A673 (cell line): ENCODE measurements at regions not wholly inside any gene's neighbourhood (a gene's known extent, or its start where the extent isn't known, plus 50 kb on each side); places are given as distances from the start of the nearest gene placed in this dataset.

Source experiments
- BruUV-seq: library from RNA; stranded (reverse); fragments of 400-500 nt; replicated peaks from 2 replicates; lab custom pipeline; 2021; lab: Mats Ljungman, UMichigan
- CTCF ChIA-PET: fragments of 300-600 bp; sonication (Branson Sonifier 250); formaldehyde crosslinking; loops from one replicate; lab custom pipeline; 2022; ENCODE audit warnings: antibody characterized with exemption; lab: Charles Lee
- POLR2A ChIA-PET: fragments of 300-600 bp; sonication (Branson Sonifier 250); formaldehyde crosslinking; loops from one replicate; lab custom pipeline; 2022; ENCODE audit warnings: antibody characterized with exemption; ENCODE audit not compliant: low non-redundant PET; lab: Charles Lee
- DNase-seq: peaks from one replicate; pipeline ENCODE4 v3.0.0-alpha.2; 2015; ENCODE audit warnings: low spot score
- H3K27ac ChIP-seq: fragments of 200-600 bp; sonication (generic); 2 replicates; pipeline ENCODE4 v1.5.1; 2016; ENCODE audit warnings: mixed run types, low read depth, mild to moderate bottlenecking, mixed read lengths, antibody characterized with exemption, low read length; ENCODE audit not compliant: poor library complexity, severe bottlenecking
- H3K27me3 ChIP-seq: fragments of 200-600 bp; sonication (generic); replicated peaks from 2 replicates; pipeline ENCODE4 v1.6.1; 2017; ENCODE audit warnings: mixed run types, low read depth, mild to moderate bottlenecking, mixed read lengths, antibody characterized with exemption, low read length; ENCODE audit not compliant: insufficient read depth, poor library complexity
- H3K36me3 ChIP-seq: fragments of 200-600 bp; sonication (generic); 2 replicates; pipeline ENCODE4 v1.6.1; 2016; ENCODE audit warnings: mixed run types, mild to moderate bottlenecking, mixed read lengths, antibody characterized with exemption, low read length; ENCODE audit not compliant: insufficient read depth, poor library complexity, severe bottlenecking
- H3K4me1 ChIP-seq: fragments of 200-600 bp; sonication (generic); 2 replicates; pipeline ENCODE4 v1.6.1; 2017; ENCODE audit warnings: mixed run types, mild to moderate bottlenecking, mixed read lengths, antibody characterized with exemption, low read length; ENCODE audit not compliant: insufficient read depth, poor library complexity, severe bottlenecking
- H3K4me3 ChIP-seq: fragments of 200-600 bp; sonication (generic); 2 replicates; pipeline ENCODE4 v1.5.1; 2016; ENCODE audit warnings: low read depth, mixed run types, mild to moderate bottlenecking, mixed read lengths, low read length; ENCODE audit not compliant: poor library complexity, severe bottlenecking
- H3K9me3 ChIP-seq: fragments of 200-600 bp; sonication (generic); 2 replicates; pipeline ENCODE4 v1.6.1; 2016; ENCODE audit warnings: mixed run types, low read depth, mild to moderate bottlenecking, mixed read lengths, antibody characterized with exemption, low read length; ENCODE audit not compliant: poor library complexity, severe bottlenecking
- CTCF ChIP-seq: fragments of 300-800, 200-600 bp; sonication (generic); conservative IDR thresholded peaks from 2 replicates; pipeline ENCODE4 v1.5.1; 2017; ENCODE audit warnings: low read depth, mild to moderate bottlenecking, antibody characterized with exemption, low read length, moderate library complexity, mixed read lengths
- EZH2 ChIP-seq: fragments of 200-600 bp; sonication (generic); IDR thresholded peaks from 2 replicates; pipeline ENCODE4 v1.6.1; 2017; ENCODE audit warnings: borderline replicate concordance, low read depth, mild to moderate bottlenecking, mixed read lengths, antibody characterized with exemption, low read length; ENCODE audit not compliant: poor library complexity, severe bottlenecking
- intact Hi-C: fragments of 100-400 bp; cut with micrococcal nuclease; formaldehyde crosslinking; loops from one replicate; pipeline ENCODE4 v1.10.0; 2022; ENCODE audit not compliant: unreplicated experiment

DNA sequence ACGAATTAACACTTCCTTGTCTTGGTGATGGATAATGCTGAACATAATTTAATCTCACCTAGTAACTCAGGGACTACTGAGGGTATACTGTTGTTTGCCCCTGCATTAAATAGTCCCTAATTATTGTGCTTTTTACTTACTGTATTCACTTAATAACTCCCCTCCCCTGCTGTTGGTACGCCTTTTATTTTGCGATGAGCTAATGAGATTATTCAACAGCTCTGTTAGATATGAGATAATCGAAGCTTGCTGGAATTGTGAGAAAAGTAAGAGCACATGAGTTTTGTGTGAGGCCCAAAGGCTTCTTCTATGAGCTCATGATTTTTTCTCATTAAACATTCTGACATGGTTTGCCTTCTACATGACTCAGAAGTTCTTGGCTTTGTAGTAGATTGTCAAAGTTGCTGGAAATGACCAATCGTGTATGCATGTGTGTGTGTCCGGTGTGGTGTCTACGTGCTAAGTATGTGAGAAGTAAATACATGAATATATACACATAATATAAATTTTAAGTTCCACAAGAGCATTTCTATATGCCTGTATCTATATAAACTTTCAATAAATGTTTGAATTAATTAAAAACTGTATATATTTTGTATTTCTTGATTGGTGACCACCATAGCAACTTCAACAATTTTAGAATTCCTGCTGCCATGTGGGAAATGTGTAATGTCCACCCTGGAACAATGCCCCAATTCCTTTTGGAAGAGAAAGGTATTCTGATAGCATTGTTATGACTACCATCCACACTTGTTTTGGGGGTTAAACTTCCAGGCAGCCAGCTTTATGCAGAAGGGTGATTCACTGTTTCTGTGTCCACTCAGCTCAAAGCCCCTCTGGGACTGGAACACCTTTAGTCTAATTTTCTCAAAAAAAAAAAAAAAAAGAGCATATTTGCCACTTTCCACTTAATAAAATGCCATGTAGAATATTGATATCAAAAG is 106.2 kb downstream of the SAMD9 start:
- DNase-seq, result no peak
- Histone ChIP-seq H3K27me3 (peaks cover 4% of the 10 kb centered on the region), H3K9me3 (no peaks in the 10 kb centered on the region), H3K27ac (no peak overlapping the region), H3K36me3 (no peaks in the 10 kb centered on the region), H3K4me3 (no peak overlapping the region), H3K4me1 (peaks cover 22% of the 10 kb centered on the region)
- ChIA-PET CTCF (no interaction called here), POLR2A (no interaction called here)
- intact Hi-C loops, result no loop called here
- TF ChIP-seq EZH2 (no peak), CTCF (no peak)
- BruUV-seq, result no TSS peak

- H3K36me3 ChIP-seq, result no peaks in the 10 kb centered on the region
Measured at GRCh38 chr7:93008833-93009232, 108.9 kb downstream of the SAMD9 start.

GRCh38 chr7:93006480-93007095 is 111.2 kb downstream of the SAMD9 start:
- DNase-seq, result no peak
- no peaks in the 10 kb centered on the region for H3K9me3 ChIP-seq
- peaks cover 30% of the 10 kb centered on the region for H3K27me3 ChIP-seq
- H3K27ac ChIP-seq, result no peak overlapping the region
- no peak overlapping the region for H3K4me3 ChIP-seq
- CTCF ChIA-PET, result no interaction called here
- POLR2A ChIA-PET, result no interaction called here
- TF ChIP-seq EZH2, result no peak
- no peak for TF ChIP-seq CTCF
- no TSS peak for BruUV-seq
- H3K4me1 ChIP-seq, result no peaks in the 10 kb centered on the region
- intact Hi-C loops, result no loop called here
- H3K36me3 ChIP-seq, result no peaks in the 10 kb centered on the region

More at GRCh38 chr7:93008833-93009232, 108.9 kb downstream of the SAMD9 start:
- POLR2A ChIA-PET, result no interaction called here
- no peak for TF ChIP-seq EZH2
- H3K9me3 ChIP-seq, result no peaks in the 10 kb centered on the region
- H3K4me3 ChIP-seq, result no peak overlapping the region
- H3K4me1 ChIP-seq, result peaks cover 3% of the 10 kb centered on the region
- peaks cover 11% of the 10 kb centered on the region for H3K27me3 ChIP-seq
- H3K27ac ChIP-seq, result no peak overlapping the region
- BruUV-seq, result no TSS peak
- intact Hi-C loops, result no loop called here
- CTCF ChIA-PET, result no interaction called here
- DNase-seq, result no peak
